ENCODE measurements at regions not wholly inside any gene's neighbourhood (a gene's known extent, or its start where the extent isn't known, plus 50 kb on each side); places are given as distances from the start of the nearest gene placed in this dataset.

DNA sequence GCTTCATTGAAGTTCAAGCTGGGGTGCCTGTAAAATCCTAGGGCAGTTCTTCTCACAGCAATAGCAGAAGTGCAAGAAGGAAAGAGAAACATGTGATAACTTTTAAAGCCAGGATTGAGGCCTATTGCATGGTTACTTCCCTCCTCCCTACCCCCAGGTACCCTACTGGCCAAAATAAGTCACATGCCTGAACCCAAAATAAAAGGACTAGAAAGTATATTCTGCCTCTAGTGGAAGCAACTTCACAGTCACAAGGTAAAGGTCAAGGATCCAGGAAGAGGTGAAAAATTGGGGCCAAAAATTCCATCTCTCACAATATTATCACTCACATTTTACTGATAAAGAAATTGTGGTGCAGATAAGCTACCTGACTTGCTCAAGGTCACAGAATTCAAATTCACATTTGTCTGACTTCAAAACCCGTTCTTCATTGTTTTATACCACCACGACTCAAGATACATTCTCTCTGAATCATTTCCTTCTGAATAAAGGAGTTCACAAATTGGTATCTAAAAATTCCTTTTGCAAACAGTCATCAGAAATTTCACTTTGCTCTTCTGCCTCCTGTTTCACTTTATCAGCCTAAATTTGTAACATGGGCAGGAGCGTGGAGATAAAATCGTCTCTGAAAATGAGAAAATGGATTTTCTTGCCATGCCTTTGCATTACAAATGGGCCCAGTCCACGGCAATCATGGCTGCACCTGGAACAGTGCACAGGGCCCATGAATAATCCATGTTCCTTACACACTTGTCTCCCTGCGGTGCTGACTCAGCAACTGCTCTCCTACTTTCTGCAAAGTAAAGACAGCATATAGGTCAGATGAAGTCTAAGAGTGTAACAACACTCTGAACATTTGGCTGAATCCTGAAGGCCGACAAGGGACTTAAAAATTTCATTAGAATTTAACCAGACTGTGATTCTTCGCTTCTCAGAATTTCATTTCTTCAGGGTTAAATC lies 485.3 kb upstream of the NFIA start:
- TF ChIP-seq, protein P1, sequence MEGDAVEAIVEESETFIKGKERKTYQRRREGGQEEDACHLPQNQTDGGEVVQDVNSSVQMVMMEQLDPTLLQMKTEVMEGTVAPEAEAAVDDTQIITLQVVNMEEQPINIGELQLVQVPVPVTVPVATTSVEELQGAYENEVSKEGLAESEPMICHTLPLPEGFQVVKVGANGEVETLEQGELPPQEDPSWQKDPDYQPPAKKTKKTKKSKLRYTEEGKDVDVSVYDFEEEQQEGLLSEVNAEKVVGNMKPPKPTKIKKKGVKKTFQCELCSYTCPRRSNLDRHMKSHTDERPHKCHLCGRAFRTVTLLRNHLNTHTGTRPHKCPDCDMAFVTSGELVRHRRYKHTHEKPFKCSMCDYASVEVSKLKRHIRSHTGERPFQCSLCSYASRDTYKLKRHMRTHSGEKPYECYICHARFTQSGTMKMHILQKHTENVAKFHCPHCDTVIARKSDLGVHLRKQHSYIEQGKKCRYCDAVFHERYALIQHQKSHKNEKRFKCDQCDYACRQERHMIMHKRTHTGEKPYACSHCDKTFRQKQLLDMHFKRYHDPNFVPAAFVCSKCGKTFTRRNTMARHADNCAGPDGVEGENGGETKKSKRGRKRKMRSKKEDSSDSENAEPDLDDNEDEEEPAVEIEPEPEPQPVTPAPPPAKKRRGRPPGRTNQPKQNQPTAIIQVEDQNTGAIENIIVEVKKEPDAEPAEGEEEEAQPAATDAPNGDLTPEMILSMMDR (IDR thresholded peaks at IDR 0.05; ENCODE audit: low read depth, low read length), result no peak
- no peak for TF ChIP-seq EZH2phosphoT487 (IDR thresholded peaks at IDR 0.05; ENCODE audit: low read depth)

Data from OCI-LY3 (cell line).